Adrenal gland (tissue), 9 donors: ENCODE measurements at regions not wholly inside any gene's neighbourhood (a gene's known extent, or its start where the extent isn't known, plus 50 kb on each side); places are given as distances from the start of the nearest gene placed in this dataset.

Experiments used
- DNase-seq, 7 donors: peaks; one replicate each; pipeline ENCODE4 v3.0.0-alpha.2; 2019 to 2020
- H3K27ac ChIP-seq, 5 donors: fragments of 200-600 bp; sonication (generic) in 4 of 5; 1 replicate in 3 of 5; 2 replicates in 2 of 5; pipeline versions ENCODE4 v1.5.1 to v1.8.0; 2016 to 2020; ENCODE audit warnings: mild to moderate bottlenecking in 1 of 5
- H3K27me3 ChIP-seq: fragments of 200-600 bp; 2 replicates; pipeline ENCODE4 v1.8.0; 2021
- H3K36me3 ChIP-seq, 2 donors: fragments of 200-600 bp; replicated peaks in 1 of 2; 1 replicate in 1 of 2; 2 replicates in 1 of 2; pipeline versions ENCODE4 v1.5.1 to v1.8.0; 2018 to 2022
- H3K4me1 ChIP-seq, 2 donors: fragments of 200-600 bp; replicated peaks in 1 of 2; 1 replicate in 1 of 2; 2 replicates in 1 of 2; pipeline versions ENCODE4 v1.5.1 to v1.8.0; 2018 to 2021
- H3K4me3 ChIP-seq, 4 donors: fragments of 200-600 bp; sonication (generic) in 3 of 4; one replicate each; pipeline ENCODE4 v1.5.1; 2016 to 2018
- H3K9me3 ChIP-seq, 3 donors: fragments of 200-600 bp; sonication (generic) in 1 of 3; replicated peaks in 1 of 3; 1 replicate in 2 of 3; 2 replicates in 1 of 3; pipeline versions ENCODE4 v1.5.1 to v1.8.0; 2016 to 2021
- CTCF ChIP-seq, 6 experiments: fragments of 450-650 bp in 4 of 6; fragments of 200-600 bp in 2 of 6; sonication (generic) in 1 of 6; IDR thresholded peaks; 1 replicate in 5 of 6; 2 replicates in 1 of 6; pipeline versions ENCODE4 v1.5.1 to v1.8.0; 2016 to 2021; ENCODE audit warnings: antibody characterized with exemption in 6 of 6, mild to moderate bottlenecking in 2 of 6, moderate library complexity in 1 of 6
- POLR2A ChIP-seq, 2 donors: fragments of 450-650 bp; IDR thresholded peaks; one replicate each; pipeline ENCODE4 v1.6.1; 2017; ENCODE audit warnings: antibody characterized with exemption in 2 of 2, mild to moderate bottlenecking in 2 of 2, moderate library complexity in 1 of 2
- WGBS, 4 donors: extraction: QIAGEN DNeasy Blood & Tissue Kit in 2 of 4; methylation state at CpG; one replicate each; pipeline versions ENCODE4 v1.1.5 to v1.1.7; 2013 to 2017; 5-methylcytosine and 5-hydroxymethylcytosine counted together
- intact Hi-C, 2 donors: fragments of 100-400 bp; cut with DNase I; formaldehyde crosslinking; loops; one replicate each; pipeline versions ENCODE4 v1.14.1 to v1.15.0; 2022 to 2023
- donor health status: healthy with polysubstance abuse.
- donor health status: Bipolar disorder and iron deficiency.
- donor health status: DM: yes; HTN: yes; CAD: no.
- donor health status: DM: no; HTN: no; CAD: no.
- donor health status: DM: no; HTN: no; CAD: no.

DNA sequence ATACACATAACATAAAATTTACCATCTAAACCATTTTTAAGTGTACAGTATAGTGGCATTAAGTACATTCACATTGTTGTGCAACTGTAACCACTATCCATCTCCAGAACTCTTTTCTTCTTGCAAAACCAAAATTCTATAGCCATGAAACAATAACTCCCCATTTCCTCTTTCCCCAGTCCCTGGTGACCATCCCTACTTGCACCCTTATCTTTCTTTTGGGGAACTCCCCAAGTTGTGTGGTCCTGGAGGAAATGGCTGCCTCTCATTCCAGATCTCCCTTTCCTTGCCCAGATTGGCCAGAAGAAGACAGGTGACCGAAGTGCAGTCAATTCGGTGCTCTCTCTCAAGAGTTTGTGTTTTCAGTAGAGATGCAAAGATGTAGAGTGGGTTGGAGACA lies 389.6 kb upstream of the C1orf87 start:
- H3K4me1 ChIP-seq = no peaks in the 10 kb centered on the region
- H3K36me3 ChIP-seq = no peaks in the 10 kb centered on the region
- 78 to 91% (median 87%) methylated on average over 2 of the region's 2 CpGs for WGBS, 4 donors
- no peak overlapping the region for H3K4me3 ChIP-seq
- DNase-seq = no peak
- H3K9me3 ChIP-seq = no peaks in the 10 kb centered on the region
- H3K27ac ChIP-seq = no peak overlapping the region
- intact Hi-C loops = no loop called here
- TF ChIP-seq CTCF (IDR thresholded peaks at IDR 0.05) = no peak
- no peak for TF ChIP-seq POLR2A (IDR thresholded peaks at IDR 0.05)
- H3K27me3 ChIP-seq = no peaks in the 10 kb centered on the region

DNA sequence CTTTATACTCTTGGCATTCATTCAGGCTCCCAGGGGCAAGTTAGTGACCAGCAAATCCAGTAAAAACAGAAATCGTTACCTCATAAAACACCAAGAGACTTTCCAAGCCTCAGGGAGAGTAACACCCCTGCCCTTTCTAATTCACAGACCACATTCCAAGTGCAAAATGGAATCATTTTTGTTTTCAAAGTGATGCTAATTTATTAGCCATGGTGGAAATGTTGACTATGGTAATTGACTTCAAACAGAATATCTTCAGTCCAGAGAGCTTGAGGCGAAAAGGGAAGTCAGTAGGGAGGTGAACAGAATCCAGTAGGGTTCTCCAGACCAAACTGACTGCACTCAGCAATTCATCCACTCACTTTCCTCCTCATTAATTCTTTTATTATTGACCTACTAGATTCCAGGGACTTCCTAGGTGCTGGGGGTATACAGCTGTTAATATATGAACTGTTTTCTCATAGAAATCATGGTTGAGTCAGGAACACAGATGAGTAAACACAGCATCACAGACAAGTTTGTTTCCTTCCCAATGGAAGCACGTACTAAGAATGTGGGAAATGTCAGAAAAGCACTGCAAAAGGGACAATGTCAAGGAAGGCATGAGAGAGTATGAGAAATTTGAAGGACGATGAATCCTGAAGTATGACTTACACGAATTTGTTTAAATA lies 388.5 kb upstream of the C1orf87 start:
- Histone ChIP-seq H3K4me3 (no peak overlapping the region), H3K9me3 (no peaks in the 10 kb centered on the region), H3K27me3 (no peaks in the 10 kb centered on the region), H3K27ac (no peak overlapping the region), H3K4me1 (no peaks in the 10 kb centered on the region), H3K36me3 (no peaks in the 10 kb centered on the region)
- TF ChIP-seq CTCF (IDR thresholded peaks at IDR 0.05) = no peak
- TF ChIP-seq POLR2A (IDR thresholded peaks at IDR 0.05) = no peak
- 81 to 83% (median 82%) methylated on average over 5 of the region's 5 CpGs for WGBS, 4 donors
- intact Hi-C loops = no loop called here
- DNase-seq = no peak

DNA sequence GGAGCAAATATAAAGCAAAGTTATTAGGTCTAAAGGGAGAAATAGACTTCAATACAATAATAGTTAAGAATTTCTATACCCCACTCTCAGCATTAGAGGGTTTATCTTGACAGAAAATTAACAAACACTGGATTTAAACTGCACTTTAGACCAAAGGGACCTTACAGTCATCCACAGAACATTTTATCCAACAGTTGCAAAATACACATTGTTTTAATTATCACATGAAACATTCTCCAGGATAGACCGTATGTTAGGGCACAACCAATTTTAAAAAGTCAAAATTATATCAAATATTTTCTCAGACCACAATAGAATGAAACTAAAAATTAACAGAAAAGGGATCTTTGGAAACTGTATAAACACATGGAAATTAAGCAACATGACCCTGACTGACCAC lies 384.5 kb upstream of the C1orf87 start:
- Histone ChIP-seq H3K4me1 (no peaks in the 10 kb centered on the region), H3K4me3 (no peak overlapping the region), H3K36me3 (no peaks in the 10 kb centered on the region), H3K27ac (no peak overlapping the region), H3K27me3 (no peaks in the 10 kb centered on the region), H3K9me3 (no peaks in the 10 kb centered on the region)
- 67 to 74% (median 73%) methylated on average over 1 of the region's 1 CpG for WGBS, 4 donors
- intact Hi-C loops = no loop called here
- no peak for DNase-seq
- TF ChIP-seq CTCF (IDR thresholded peaks at IDR 0.05) (no peak), POLR2A (IDR thresholded peaks at IDR 0.05) (no peak)

DNA sequence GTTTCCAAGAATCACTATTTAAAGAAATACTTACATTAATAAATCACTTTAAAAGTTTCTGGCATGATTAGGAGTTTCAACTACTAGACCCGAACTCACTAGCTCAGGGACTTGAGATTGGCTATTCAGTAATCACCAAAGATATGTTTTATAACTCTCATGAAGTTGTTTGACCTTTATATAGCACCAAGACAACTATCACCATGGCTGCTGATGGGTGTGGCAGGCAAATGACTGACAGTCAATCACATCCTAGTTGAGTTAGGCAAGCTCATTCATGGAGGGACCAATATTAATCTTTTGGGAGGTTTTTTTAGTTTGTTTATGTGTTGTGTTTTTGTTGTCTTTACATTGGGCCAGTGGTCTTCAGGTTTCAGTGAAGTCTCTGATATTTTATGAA lies 376.3 kb upstream of the C1orf87 start:
- H3K4me3 ChIP-seq = no peak overlapping the region
- no peaks in the 10 kb centered on the region for H3K27me3 ChIP-seq
- 53 to 81% (median 77%) methylated on average over 1 of the region's 1 CpG for WGBS, 4 donors
- no peak for DNase-seq
- no peaks in the 10 kb centered on the region for H3K36me3 ChIP-seq
- intact Hi-C loops = no loop called here
- H3K4me1 ChIP-seq = no peaks in the 10 kb centered on the region
- no peaks in the 10 kb centered on the region for H3K9me3 ChIP-seq
- TF ChIP-seq POLR2A (IDR thresholded peaks at IDR 0.05) (no peak), CTCF (IDR thresholded peaks at IDR 0.05) (no peak)
- H3K27ac ChIP-seq = no peak overlapping the region
